Uterus (tissue), 2 donors: ENCODE measurements at regions not wholly inside any gene's neighbourhood (a gene's known extent, or its start where the extent isn't known, plus 50 kb on each side); places are given as distances from the start of the nearest gene placed in this dataset.

Source experiments
- POLR2A ChIP-seq, 2 donors: fragments of 450-650 bp; IDR thresholded peaks; one replicate each; pipeline ENCODE4 v1.6.1; 2016; ENCODE audit warnings: antibody characterized with exemption in 2 of 2, mild to moderate bottlenecking in 1 of 2, moderate library complexity in 1 of 2
- TF ChIP-seq, protein P1 (sequence below), 4 experiments: fragments of 200-600 bp in 2 of 4; fragments of 450-650 bp in 2 of 4; sonication (generic) in 2 of 4; IDR thresholded peaks; one replicate each; pipeline ENCODE4 v1.5.1; 2016 to 2019; ENCODE audit warnings: antibody characterized with exemption in 4 of 4, mild to moderate bottlenecking in 2 of 4, moderate library complexity in 1 of 4

DNA sequence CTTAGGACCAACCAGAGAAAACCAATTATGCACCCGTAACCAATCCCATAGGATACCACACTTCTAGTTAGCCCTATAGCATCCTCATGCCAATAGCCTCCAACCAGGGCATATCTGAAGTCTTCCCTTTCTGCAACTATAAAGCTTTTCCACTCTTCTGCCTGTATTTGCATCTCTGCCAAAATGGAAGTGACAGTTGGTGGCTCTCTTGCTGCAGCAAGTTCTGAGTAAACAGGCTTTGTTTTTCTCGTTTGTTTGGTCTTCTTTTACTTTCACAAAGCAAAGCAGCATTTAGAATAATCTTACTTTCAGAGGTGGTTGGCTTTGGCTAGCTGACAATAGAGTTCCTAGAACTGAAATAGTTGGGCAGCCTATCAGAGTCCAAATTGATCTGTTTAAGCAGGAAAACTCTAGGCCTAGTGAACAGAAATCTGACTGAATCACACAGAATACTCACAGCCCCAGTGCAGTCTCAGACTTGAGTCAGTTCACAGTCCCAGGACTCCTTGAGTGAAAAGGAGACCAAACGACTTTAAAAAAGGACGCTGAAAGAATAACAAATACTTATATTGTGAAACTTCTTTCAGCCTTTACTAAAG, 1029.7 kb upstream of the LRFN5 start:
- no peak for TF ChIP-seq POLR2A (IDR thresholded peaks at IDR 0.05)
- TF ChIP-seq, protein P1, sequence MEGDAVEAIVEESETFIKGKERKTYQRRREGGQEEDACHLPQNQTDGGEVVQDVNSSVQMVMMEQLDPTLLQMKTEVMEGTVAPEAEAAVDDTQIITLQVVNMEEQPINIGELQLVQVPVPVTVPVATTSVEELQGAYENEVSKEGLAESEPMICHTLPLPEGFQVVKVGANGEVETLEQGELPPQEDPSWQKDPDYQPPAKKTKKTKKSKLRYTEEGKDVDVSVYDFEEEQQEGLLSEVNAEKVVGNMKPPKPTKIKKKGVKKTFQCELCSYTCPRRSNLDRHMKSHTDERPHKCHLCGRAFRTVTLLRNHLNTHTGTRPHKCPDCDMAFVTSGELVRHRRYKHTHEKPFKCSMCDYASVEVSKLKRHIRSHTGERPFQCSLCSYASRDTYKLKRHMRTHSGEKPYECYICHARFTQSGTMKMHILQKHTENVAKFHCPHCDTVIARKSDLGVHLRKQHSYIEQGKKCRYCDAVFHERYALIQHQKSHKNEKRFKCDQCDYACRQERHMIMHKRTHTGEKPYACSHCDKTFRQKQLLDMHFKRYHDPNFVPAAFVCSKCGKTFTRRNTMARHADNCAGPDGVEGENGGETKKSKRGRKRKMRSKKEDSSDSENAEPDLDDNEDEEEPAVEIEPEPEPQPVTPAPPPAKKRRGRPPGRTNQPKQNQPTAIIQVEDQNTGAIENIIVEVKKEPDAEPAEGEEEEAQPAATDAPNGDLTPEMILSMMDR (IDR thresholded peaks at IDR 0.05) = no peak
